ENCODE measurements at regions not wholly inside any gene's neighbourhood (a gene's known extent, or its start where the extent isn't known, plus 50 kb on each side); places are given as distances from the start of the nearest gene placed in this dataset.

DNA sequence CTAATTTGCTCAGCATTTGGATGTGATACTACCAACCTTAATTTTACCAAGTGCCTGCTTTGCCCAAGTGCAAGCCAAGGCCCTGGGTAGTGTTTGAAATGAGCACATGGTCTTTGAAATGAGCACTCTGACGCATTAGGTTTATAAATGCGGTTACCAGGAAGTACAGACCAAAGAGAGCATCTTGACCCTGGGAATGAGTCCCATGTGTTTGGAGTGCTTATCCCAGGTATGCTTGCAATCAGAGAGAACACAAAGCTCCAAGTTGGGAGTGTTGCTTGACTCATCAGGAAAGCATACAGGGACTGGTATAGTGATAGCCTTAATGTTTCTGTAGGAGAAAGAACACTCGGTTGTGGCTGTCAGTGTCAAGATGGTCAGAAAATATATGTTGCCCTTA lies 203.6 kb upstream of the MAMLD1 start:
- Histone ChIP-seq H3K36me3 (ENCODE audit: insufficient read depth in 1 of 2, low read depth in 1 of 2) (no peaks in the 10 kb centered on the region), H3K27me3 (ENCODE audit: insufficient read depth in 3 of 3, low read length in 2 of 3) (no peaks in the 10 kb centered on the region), H3K4me3 (no peak overlapping the region), H3K9me3 (no peaks in the 10 kb centered on the region), H3K4me1 (no peaks in the 10 kb centered on the region), H3K27ac (no peak overlapping the region)
- ATAC-seq (no peak), DNase-seq (no peak)
- 72 to 93% (median 87%) methylated on average over 3 of the region's 3 CpGs for WGBS, 3 donors
- intact Hi-C loops (cut with DNase I), result no loop called here
- TF ChIP-seq, protein P1, sequence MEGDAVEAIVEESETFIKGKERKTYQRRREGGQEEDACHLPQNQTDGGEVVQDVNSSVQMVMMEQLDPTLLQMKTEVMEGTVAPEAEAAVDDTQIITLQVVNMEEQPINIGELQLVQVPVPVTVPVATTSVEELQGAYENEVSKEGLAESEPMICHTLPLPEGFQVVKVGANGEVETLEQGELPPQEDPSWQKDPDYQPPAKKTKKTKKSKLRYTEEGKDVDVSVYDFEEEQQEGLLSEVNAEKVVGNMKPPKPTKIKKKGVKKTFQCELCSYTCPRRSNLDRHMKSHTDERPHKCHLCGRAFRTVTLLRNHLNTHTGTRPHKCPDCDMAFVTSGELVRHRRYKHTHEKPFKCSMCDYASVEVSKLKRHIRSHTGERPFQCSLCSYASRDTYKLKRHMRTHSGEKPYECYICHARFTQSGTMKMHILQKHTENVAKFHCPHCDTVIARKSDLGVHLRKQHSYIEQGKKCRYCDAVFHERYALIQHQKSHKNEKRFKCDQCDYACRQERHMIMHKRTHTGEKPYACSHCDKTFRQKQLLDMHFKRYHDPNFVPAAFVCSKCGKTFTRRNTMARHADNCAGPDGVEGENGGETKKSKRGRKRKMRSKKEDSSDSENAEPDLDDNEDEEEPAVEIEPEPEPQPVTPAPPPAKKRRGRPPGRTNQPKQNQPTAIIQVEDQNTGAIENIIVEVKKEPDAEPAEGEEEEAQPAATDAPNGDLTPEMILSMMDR (IDR thresholded peaks at IDR 0.05), result no peak

DNA sequence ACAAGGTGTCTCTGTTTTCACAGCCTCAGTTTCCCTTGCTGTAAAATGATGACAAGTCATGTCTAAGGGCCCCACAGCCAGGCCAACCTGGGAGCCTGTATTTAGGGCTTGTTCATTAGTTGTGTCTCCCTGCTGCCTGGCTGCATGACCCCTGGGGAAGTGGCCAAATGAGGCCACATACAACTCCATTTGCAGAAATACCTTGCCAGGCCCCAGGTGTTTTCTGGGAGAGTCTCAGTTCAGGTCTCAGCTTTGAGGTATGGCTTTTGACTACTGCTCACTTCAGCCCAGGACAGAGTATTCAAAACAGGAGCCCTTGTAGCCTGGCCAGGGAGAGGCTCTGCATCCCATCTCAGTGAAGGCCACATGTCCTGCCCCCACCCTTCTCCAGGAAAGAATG lies 202.5 kb upstream of the MAMLD1 start:
- DNase-seq (no peak), ATAC-seq (no peak)
- H3K9me3 ChIP-seq, result no peaks in the 10 kb centered on the region
- no peaks in the 10 kb centered on the region for H3K4me1 ChIP-seq
- H3K27ac ChIP-seq, result no peak overlapping the region
- TF ChIP-seq, protein P1 (IDR thresholded peaks at IDR 0.05), result no peak
- intact Hi-C loops (cut with DNase I), result no loop called here
- no peaks in the 10 kb centered on the region for H3K36me3 ChIP-seq (ENCODE audit: insufficient read depth in 1 of 2, low read depth in 1 of 2)
- H3K27me3 ChIP-seq (ENCODE audit: insufficient read depth in 3 of 3, low read length in 2 of 3), result no peaks in the 10 kb centered on the region
- H3K4me3 ChIP-seq, result no peak overlapping the region

DNA sequence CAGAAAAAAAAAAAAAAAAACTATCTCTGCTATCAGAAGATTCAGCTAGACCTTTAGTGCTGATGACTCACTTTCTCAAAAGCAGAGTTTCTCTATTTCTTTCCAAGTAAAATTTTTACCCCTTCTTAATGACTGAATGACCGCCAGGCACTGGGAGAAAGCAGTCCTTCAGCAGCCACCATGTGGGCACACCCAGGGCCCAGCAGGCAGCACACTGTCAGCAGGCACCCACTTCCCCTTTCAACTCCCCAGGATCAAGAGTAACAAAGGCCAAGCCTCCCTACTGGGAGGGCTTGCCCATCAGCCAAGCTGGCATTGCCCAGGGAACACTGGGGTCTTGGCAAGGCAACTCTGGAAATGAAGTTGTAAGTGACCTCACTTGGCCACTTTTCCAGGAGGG lies 201.9 kb upstream of the MAMLD1 start:
- H3K27me3 ChIP-seq (ENCODE audit: insufficient read depth in 3 of 3, low read length in 2 of 3), result no peaks in the 10 kb centered on the region
- WGBS, 3 donors, result 38 to 83% (median 50%) methylated on average over 1 of the region's 1 CpG
- H3K9me3 ChIP-seq, result no peaks in the 10 kb centered on the region
- intact Hi-C loops (cut with DNase I), result no loop called here
- no peak for DNase-seq
- no peak overlapping the region for H3K27ac ChIP-seq
- no peaks in the 10 kb centered on the region for H3K36me3 ChIP-seq (ENCODE audit: insufficient read depth in 1 of 2, low read depth in 1 of 2)
- TF ChIP-seq, protein P1 (IDR thresholded peaks at IDR 0.05), result no peak
- no peaks in the 10 kb centered on the region for H3K4me1 ChIP-seq
- H3K4me3 ChIP-seq, result no peak overlapping the region
- ATAC-seq, result no peak

DNA sequence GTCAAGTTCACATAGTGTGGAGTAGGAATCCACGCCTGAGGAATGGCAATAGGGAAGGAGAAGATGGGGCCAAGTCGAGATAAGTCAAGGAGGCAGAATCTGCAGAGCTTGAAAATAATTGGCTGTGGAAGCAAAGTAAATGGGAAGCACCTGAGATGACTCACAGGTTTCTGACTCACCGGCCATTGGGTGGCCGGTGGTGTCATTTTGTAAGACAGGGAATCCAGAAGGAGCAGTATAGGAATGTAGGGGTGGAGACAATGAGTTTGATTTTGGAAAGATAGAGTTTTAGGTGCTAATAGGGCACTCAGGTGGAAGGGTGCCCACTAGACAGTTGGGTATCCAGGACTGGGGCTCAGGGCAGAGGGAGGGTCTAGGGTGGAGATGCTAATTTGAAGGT lies 201.0 kb upstream of the MAMLD1 start:
- no peaks in the 10 kb centered on the region for H3K4me1 ChIP-seq
- no peaks in the 10 kb centered on the region for H3K27me3 ChIP-seq (ENCODE audit: insufficient read depth in 3 of 3, low read length in 2 of 3)
- DNase-seq (no peak), ATAC-seq (no peak)
- WGBS, 3 donors, result 70 to 90% (median 79%) methylated on average over 2 to 4 of the region's 4 CpGs
- H3K9me3 ChIP-seq, result no peaks in the 10 kb centered on the region
- TF ChIP-seq, protein P1 (IDR thresholded peaks at IDR 0.05), result no peak
- no peak overlapping the region for H3K27ac ChIP-seq
- intact Hi-C loops (cut with DNase I), result no loop called here
- no peak overlapping the region for H3K4me3 ChIP-seq
- H3K36me3 ChIP-seq (ENCODE audit: insufficient read depth in 1 of 2, low read depth in 1 of 2), result no peaks in the 10 kb centered on the region

DNA sequence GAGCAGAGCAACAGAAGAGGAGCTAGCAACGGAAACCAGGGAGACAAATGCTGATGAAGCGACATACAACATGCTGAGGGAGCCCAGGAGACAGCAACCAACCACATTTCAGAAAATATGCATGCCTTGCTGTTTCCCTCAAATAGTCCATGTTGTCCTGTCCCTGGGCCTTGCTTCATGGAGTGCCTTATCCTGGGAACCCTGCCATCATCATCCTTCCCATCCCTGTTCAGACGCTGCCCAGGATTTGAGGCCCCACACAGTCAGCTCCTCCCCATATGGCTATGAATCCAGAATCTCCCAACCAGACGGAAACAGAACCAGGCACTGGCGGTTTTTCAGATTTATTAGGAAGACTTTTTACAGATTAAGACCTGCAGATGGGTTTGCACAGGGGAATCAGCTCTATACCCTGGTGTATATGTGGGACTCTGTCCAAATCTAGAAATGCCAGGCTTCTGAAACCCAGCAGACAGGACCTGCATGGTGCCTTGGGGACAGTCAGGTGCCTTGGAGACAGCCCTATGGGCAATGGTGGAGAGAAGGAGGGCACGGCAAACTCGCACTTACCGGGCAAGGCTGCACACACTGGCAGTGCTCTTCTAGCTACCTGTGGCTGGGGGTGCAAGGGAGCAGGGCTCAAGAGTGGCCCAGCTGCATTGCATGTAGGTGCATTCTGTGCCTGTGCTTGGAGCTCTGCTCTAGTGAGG lies 199.7 kb upstream of the MAMLD1 start:
- DNase-seq (no peak), ATAC-seq (no peak)
- 73 to 92% (median 77%) methylated on average over 8 of the region's 8 CpGs for WGBS, 3 donors
- Histone ChIP-seq H3K4me3 (no peak overlapping the region), H3K27me3 (ENCODE audit: insufficient read depth in 3 of 3, low read length in 2 of 3) (no peaks in the 10 kb centered on the region), H3K27ac (no peak overlapping the region), H3K9me3 (no peaks in the 10 kb centered on the region), H3K36me3 (ENCODE audit: insufficient read depth in 1 of 2, low read depth in 1 of 2) (no peaks in the 10 kb centered on the region), H3K4me1 (no peaks in the 10 kb centered on the region)
- intact Hi-C loops (cut with DNase I), result no loop called here
- TF ChIP-seq, protein P1 (IDR thresholded peaks at IDR 0.05), result no peak
